Activated CD4-positive, CD25-positive, alpha-beta regulatory T cell treated with anti-CD3 and anti-CD28 coated beads, Interleukin-2, amount 50 U/mL, for 24 hours (primary cell): ENCODE measurements at regions not wholly inside any gene's neighbourhood (a gene's known extent, or its start where the extent isn't known, plus 50 kb on each side); places are given as distances from the start of the nearest gene placed in this dataset.

ENCODE experiments used
- ATAC-seq, 2 donors: fragments of 150-1000 bp; cut with Tn5 transposase; one replicate each; pipeline ENCODE4 v1.10.0; 2021; ENCODE audit warnings: mild to moderate bottlenecking in 1 of 2, moderate library complexity in 1 of 2

- ATAC-seq: no peak
Measured at GRCh38 chr5:103623425-103623824, 60.8 kb upstream of the NUDT12 start.

- no peak for ATAC-seq
Measured at GRCh38 chr5:103621548-103621930, 59.0 kb upstream of the NUDT12 start.

GRCh38 chr5:103620851-103621547 is 58.4 kb upstream of the NUDT12 start:
- ATAC-seq: no peak

DNA sequence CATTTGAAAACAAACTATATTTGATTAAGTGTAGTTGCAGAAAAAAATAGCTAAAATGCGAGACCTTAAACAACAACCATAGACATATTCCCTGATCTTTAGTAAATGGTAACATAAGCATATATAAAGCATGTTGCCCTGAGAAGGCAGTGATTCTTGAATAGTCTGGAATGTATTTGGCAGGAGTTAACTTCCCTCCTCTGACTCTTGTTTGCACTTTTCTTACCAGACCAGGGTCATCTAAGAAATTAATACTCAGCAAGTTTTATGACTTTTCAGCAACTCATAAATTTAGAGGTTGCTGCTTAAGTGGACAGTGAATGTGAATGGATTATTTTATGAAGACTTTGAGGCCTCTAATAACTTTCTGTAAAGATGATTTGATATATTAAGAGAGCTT is 55.3 kb upstream of the NUDT12 start:
- no peak for ATAC-seq

- ATAC-seq: no peak
Measured at GRCh38 chr5:103617090-103617489, 54.5 kb upstream of the NUDT12 start.

- ATAC-seq: no peak
Measured at GRCh38 chr5:103612545-103612944, 50.0 kb upstream of the NUDT12 start.
